ENCODE measurements at regions not wholly inside any gene's neighbourhood (a gene's known extent, or its start where the extent isn't known, plus 50 kb on each side); places are given as distances from the start of the nearest gene placed in this dataset.
"Not testable (repeated sequence)": the region's sequence is repeated elsewhere in the genome, so short reads cannot be mapped to it uniquely, and the experiment has no call there.

- no peak for DNase-seq (ENCODE audit: extremely low read depth, low read depth, low spot score)
Measured at GRCh38 chr4:138805736-138806135, 209.8 kb upstream of the NOCT start.

GRCh38 chr4:138804711-138805110, 210.9 kb upstream of the NOCT start:
- no peak for DNase-seq (ENCODE audit: extremely low read depth, low read depth, low spot score)

- no peak for DNase-seq (ENCODE audit: extremely low read depth, low read depth, low spot score)
Measured at GRCh38 chr4:138803051-138803450, 212.5 kb upstream of the NOCT start.

GRCh38 chr4:138802499-138802898, 213.1 kb upstream of the NOCT start:
- no peak for DNase-seq (ENCODE audit: extremely low read depth, low read depth, low spot score)

- DNase-seq (ENCODE audit: extremely low read depth, low read depth, low spot score), result no peak
Measured at GRCh38 chr4:138800421-138800820, 215.2 kb upstream of the NOCT start.

- no peak for DNase-seq (ENCODE audit: extremely low read depth, low read depth, low spot score)
Measured at GRCh38 chr4:138798404-138798803, 217.2 kb upstream of the NOCT start.

GRCh38 chr4:138797646-138798045, 217.9 kb upstream of the NOCT start:
- no peak for DNase-seq (ENCODE audit: extremely low read depth, low read depth, low spot score)

GRCh38 chr4:138796761-138797160, 218.8 kb upstream of the NOCT start:
- DNase-seq (ENCODE audit: extremely low read depth, low read depth, low spot score), result no peak

- no peak for DNase-seq (ENCODE audit: extremely low read depth, low read depth, low spot score)
Measured at GRCh38 chr4:138790706-138791340, 224.8 kb upstream of the NOCT start.

GRCh38 chr4:138789796-138790195, 225.8 kb upstream of the NOCT start:
- no peak for DNase-seq (ENCODE audit: extremely low read depth, low read depth, low spot score)

GRCh38 chr4:138788857-138789256, 226.7 kb upstream of the NOCT start:
- DNase-seq (ENCODE audit: extremely low read depth, low read depth, low spot score), result no peak

- no peak for DNase-seq (ENCODE audit: extremely low read depth, low read depth, low spot score)
Measured at GRCh38 chr4:138788267-138788790, 227.3 kb upstream of the NOCT start.

- not testable (repeated sequence) for DNase-seq (ENCODE audit: extremely low read depth, low read depth, low spot score)
Measured at GRCh38 chr4:138779761-138780160, 235.8 kb upstream of the NOCT start.

- no peak for DNase-seq (ENCODE audit: extremely low read depth, low read depth, low spot score)
Measured at GRCh38 chr4:138775890-138776289, 239.7 kb upstream of the NOCT start.

GRCh38 chr4:138775489-138775888, 240.1 kb upstream of the NOCT start:
- no peak for DNase-seq (ENCODE audit: extremely low read depth, low read depth, low spot score)

- DNase-seq (ENCODE audit: extremely low read depth, low read depth, low spot score), result no peak
Measured at GRCh38 chr4:138774940-138775339, 240.6 kb upstream of the NOCT start.

- DNase-seq (ENCODE audit: extremely low read depth, low read depth, low spot score), result not testable (repeated sequence)
Measured at GRCh38 chr4:138774125-138774524, 241.5 kb upstream of the NOCT start.

GRCh38 chr4:138773321-138773720, 242.3 kb upstream of the NOCT start:
- DNase-seq (ENCODE audit: extremely low read depth, low read depth, low spot score), result no peak

- DNase-seq (ENCODE audit: extremely low read depth, low read depth, low spot score), result no peak
Measured at GRCh38 chr4:138772366-138772765, 243.2 kb upstream of the NOCT start.

GRCh38 chr4:138770818-138771217, 244.8 kb upstream of the NOCT start:
- no peak for DNase-seq (ENCODE audit: extremely low read depth, low read depth, low spot score)

- DNase-seq (ENCODE audit: extremely low read depth, low read depth, low spot score), result no peak
Measured at GRCh38 chr4:138766332-138766731, 249.2 kb upstream of the NOCT start.

- DNase-seq (ENCODE audit: extremely low read depth, low read depth, low spot score), result no peak
Measured at GRCh38 chr4:138765442-138765841, 250.1 kb upstream of the NOCT start.

GRCh38 chr4:138761638-138762220, 253.9 kb upstream of the NOCT start:
- DNase-seq (ENCODE audit: extremely low read depth, low read depth, low spot score), result no peak
